Small intestine (tissue), 7 donors: ENCODE measurements at regions not wholly inside any gene's neighbourhood (a gene's known extent, or its start where the extent isn't known, plus 50 kb on each side); places are given as distances from the start of the nearest gene placed in this dataset.
"Not testable (repeated sequence)": the region's sequence is repeated elsewhere in the genome, so short reads cannot be mapped to it uniquely, and the experiment has no call there.

Experiments
- DNase-seq, 2 donors: peaks; one replicate each; pipeline versions ENCODE4 v3.0.0 to v3.0.0-alpha.2; 2013
- FAIRE-seq: peaks from 2 replicates; lab custom pipeline; 2012; peaks lifted over from hg19 to GRCh38; lab: Jason Lieb, UNC
- H3K27ac ChIP-seq, 3 donors: one replicate each; pipeline ENCODE4 v1.5.1; 2013; ENCODE audit warnings: low read length in 2 of 3, mild to moderate bottlenecking in 2 of 3, control low read depth in 1 of 3, inconsistent platforms in 1 of 3, low read depth in 1 of 3, moderate library complexity in 1 of 3
- H3K27me3 ChIP-seq, 3 donors: one replicate each; pipeline ENCODE4 v1.6.1; 2013; ENCODE audit warnings: low read length in 3 of 3, inconsistent platforms in 1 of 3; ENCODE audit not compliant: control insufficient read depth in 3 of 3, insufficient read depth in 3 of 3
- H3K36me3 ChIP-seq, 3 donors: one replicate each; pipeline ENCODE4 v1.6.1; 2013; ENCODE audit warnings: low read length in 3 of 3, inconsistent platforms in 1 of 3, low read depth in 1 of 3, mild to moderate bottlenecking in 1 of 3, moderate library complexity in 1 of 3; ENCODE audit not compliant: control insufficient read depth in 3 of 3, insufficient read depth in 2 of 3
- H3K4me1 ChIP-seq, 3 donors: one replicate each; pipeline ENCODE4 v1.6.1; 2013; ENCODE audit warnings: low read length in 2 of 3, inconsistent platforms in 1 of 3, low read depth in 1 of 3, mild to moderate bottlenecking in 1 of 3, moderate library complexity in 1 of 3; ENCODE audit not compliant: control insufficient read depth in 3 of 3, insufficient read depth in 2 of 3
- H3K4me3 ChIP-seq, 3 donors: one replicate each; pipeline ENCODE4 v1.5.1; 2013; ENCODE audit warnings: low read length in 3 of 3, control low read depth in 1 of 3, inconsistent platforms in 1 of 3, low read depth in 1 of 3, mild to moderate bottlenecking in 1 of 3, moderate library complexity in 1 of 3
- H3K9me3 ChIP-seq, 2 donors: one replicate each; pipeline ENCODE4 v1.6.1; 2013; ENCODE audit warnings: low read depth in 1 of 2, low read length in 1 of 2; ENCODE audit not compliant: control insufficient read depth in 2 of 2, insufficient read depth in 1 of 2
- WGBS, 3 donors: extraction: QIAGEN DNeasy Blood & Tissue Kit; methylation state at CpG; one replicate each; pipeline ENCODE4 v1.1.7; 2013; 5-methylcytosine and 5-hydroxymethylcytosine counted together
- donor health status: healthy with polysubstance abuse.
- donor health status: control.
- donor health status: control.
- donor health status: Bipolar disorder and iron deficiency.
- donor health status: healthy.

GRCh38 chr5:164500856-164501255, 995.4 kb downstream of the MAT2B start:
- no peaks in the 10 kb centered on the region for H3K9me3 ChIP-seq
- DNase-seq = no peak
- no peak overlapping the region for H3K27ac ChIP-seq
- FAIRE-seq = no peak
- no peaks in the 10 kb centered on the region for H3K36me3 ChIP-seq
- no peak overlapping the region for H3K4me3 ChIP-seq
- H3K27me3 ChIP-seq = no peaks in the 10 kb centered on the region
- 90 to 92% (median 90%) methylated on average over 5 of the region's 5 CpGs for WGBS, 3 donors
- peaks cover 0 to 4% (median 0%) of the 10 kb centered on the region in 3 donors for H3K4me1 ChIP-seq

GRCh38 chr5:164501344-164501743, 995.9 kb downstream of the MAT2B start:
- H3K27me3 ChIP-seq = no peaks in the 10 kb centered on the region
- peaks cover 0 to 4% (median 0%) of the 10 kb centered on the region in 3 donors for H3K4me1 ChIP-seq
- no peak for FAIRE-seq
- H3K27ac ChIP-seq = no peak overlapping the region
- H3K4me3 ChIP-seq = no peak overlapping the region
- H3K9me3 ChIP-seq = no peaks in the 10 kb centered on the region
- no peaks in the 10 kb centered on the region for H3K36me3 ChIP-seq
- no peak for DNase-seq
- 73 to 77% (median 73%) methylated on average over 3 of the region's 3 CpGs for WGBS, 3 donors

- no peaks in the 10 kb centered on the region for H3K36me3 ChIP-seq
- no peak overlapping the region for H3K27ac ChIP-seq
- WGBS, 3 donors = 21 to 25% (median 25%) methylated on average over 7 of the region's 7 CpGs
- H3K9me3 ChIP-seq = no peaks in the 10 kb centered on the region
- no peak overlapping the region for H3K4me3 ChIP-seq
- no peaks in the 10 kb centered on the region for H3K27me3 ChIP-seq
- FAIRE-seq (peak; percentile 47), DNase-seq (peak; percentile 47 to 57)
- H3K4me1 ChIP-seq = no peaks in the 10 kb centered on the region
Observed at GRCh38 chr5:164504141-164504772, 998.8 kb downstream of the MAT2B start.

GRCh38 chr5:164505791-164506190, 1000.4 kb downstream of the MAT2B start:
- FAIRE-seq (no peak), DNase-seq (no peak)
- H3K4me1 ChIP-seq = no peaks in the 10 kb centered on the region
- H3K27me3 ChIP-seq = no peaks in the 10 kb centered on the region
- no peak overlapping the region for H3K4me3 ChIP-seq
- no peaks in the 10 kb centered on the region for H3K36me3 ChIP-seq
- no peaks in the 10 kb centered on the region for H3K9me3 ChIP-seq
- no peak overlapping the region for H3K27ac ChIP-seq
- WGBS, 3 donors = 63 to 69% (median 69%) methylated on average over 4 of the region's 4 CpGs

DNA sequence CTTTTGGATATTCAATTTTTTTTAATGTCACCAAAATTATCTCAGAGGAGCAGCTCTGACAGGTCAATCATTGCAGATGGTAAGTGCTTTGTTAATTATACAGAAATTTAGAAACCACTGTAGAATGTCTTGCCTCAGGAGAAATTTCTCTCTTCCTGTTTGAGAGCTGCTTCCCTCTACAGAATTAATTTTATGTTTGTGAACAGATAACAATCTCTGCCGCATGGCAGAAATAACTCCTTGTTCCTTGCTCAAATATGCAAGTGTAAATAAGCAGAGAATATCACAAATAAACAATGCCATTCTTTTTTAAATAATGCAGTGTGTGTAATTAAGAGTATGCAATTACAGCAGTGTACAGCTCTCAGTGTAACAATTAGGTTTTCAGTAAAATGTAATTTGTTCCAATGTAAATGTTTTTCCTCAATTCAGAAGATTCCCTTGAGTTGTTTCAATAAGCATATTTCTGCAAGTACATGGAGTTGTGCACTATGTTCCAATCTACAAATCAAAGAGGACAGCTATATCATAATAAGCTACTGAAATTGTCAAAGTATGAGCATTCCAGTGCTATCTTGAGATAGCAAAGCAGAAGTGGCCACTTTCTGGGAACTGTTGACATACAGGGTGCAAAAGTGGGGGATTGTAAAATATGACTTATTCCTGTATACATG, 1012.8 kb downstream of the MAT2B start:
- Histone ChIP-seq H3K27me3 (no peaks in the 10 kb centered on the region), H3K27ac (no peak overlapping the region), H3K36me3 (no peaks in the 10 kb centered on the region), H3K4me3 (no peak overlapping the region), H3K4me1 (no peaks in the 10 kb centered on the region), H3K9me3 (no peaks in the 10 kb centered on the region)
- no peak for DNase-seq
- 15 to 23% (median 22%) methylated on average over 1 of the region's 1 CpG for WGBS, 3 donors
- no peak for FAIRE-seq

DNA sequence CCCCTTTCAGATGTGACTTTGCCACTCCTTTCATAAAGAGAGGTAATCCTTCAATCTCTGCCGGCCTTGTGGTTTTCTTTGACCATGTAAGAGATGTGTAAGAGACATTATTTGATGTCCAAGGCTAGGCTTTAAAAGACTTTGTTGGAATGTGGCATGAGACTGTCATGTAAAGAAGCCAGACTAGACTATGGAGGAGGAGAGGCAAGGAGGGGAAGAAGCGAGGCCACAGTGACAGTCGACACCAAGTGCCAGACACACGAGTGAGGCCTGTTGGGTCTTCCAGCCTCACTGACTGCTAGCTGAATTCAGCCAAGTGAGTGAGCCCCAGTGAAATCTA, 1013.3 kb downstream of the MAT2B start:
- 82 to 90% (median 86%) methylated on average over 4 of the region's 4 CpGs for WGBS, 3 donors
- FAIRE-seq = no peak

GRCh38 chr5:164532235-164532900, 1026.9 kb downstream of the MAT2B start:
- no peaks in the 10 kb centered on the region for H3K4me1 ChIP-seq
- FAIRE-seq (no peak), DNase-seq (peak in 1 of 2 donors; percentile 2)
- H3K9me3 ChIP-seq = no peaks in the 10 kb centered on the region
- no peak overlapping the region for H3K4me3 ChIP-seq
- no peak overlapping the region for H3K27ac ChIP-seq
- H3K27me3 ChIP-seq = no peaks in the 10 kb centered on the region
- no peaks in the 10 kb centered on the region for H3K36me3 ChIP-seq
- 49 to 75% (median 66%) methylated on average over 4 of the region's 4 CpGs for WGBS, 3 donors

More for the DNA sequence above, 1013.3 kb downstream of the MAT2B start:
- H3K27ac ChIP-seq = no peak overlapping the region
- no peaks in the 10 kb centered on the region for H3K4me1 ChIP-seq
- no peaks in the 10 kb centered on the region for H3K36me3 ChIP-seq
- H3K27me3 ChIP-seq = no peaks in the 10 kb centered on the region
- no peaks in the 10 kb centered on the region for H3K9me3 ChIP-seq
- no peak for DNase-seq
- H3K4me3 ChIP-seq = no peak overlapping the region

DNA sequence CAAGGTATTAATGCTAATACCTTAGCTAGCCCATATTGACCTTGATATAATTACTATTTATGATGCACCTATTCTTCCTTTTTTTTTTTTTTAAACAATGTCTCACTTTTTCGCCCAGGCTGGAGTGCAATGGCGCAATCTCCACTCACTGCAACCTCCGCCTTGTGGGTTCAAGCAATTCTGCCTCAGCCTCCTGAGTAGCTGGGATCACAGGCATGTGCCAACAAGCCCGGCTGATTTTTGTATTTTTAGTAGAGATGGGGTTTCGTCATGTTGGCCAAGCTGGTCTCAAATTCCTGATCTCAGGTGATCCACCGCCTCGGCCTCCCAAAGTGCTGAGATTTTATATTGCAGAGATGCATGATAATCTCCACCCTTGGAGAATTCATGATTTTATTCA, 1028.0 kb downstream of the MAT2B start:
- not testable (repeated sequence) for H3K27ac ChIP-seq, H3K27me3 ChIP-seq, H3K9me3 ChIP-seq, DNase-seq, H3K4me3 ChIP-seq, FAIRE-seq, H3K36me3 ChIP-seq, H3K4me1 ChIP-seq
- whole genome bisulfite sequencing, 3 donors = 91 to 92% (median 91%) methylated on average over 7 of the region's 7 CpGs
